HEK293T (cell line): ENCODE measurements at regions not wholly inside any gene's neighbourhood (a gene's known extent, or its start where the extent isn't known, plus 50 kb on each side); places are given as distances from the start of the nearest gene placed in this dataset.

Experiments
- BHLHE40 ChIP-seq: fragments of 450-650 bp; IDR thresholded peaks from 2 replicates; pipeline ENCODE4 v1.6.1; 2016; ENCODE audit warnings: mild to moderate bottlenecking, moderate library complexity, borderline replicate concordance
- FOXA1 ChIP-seq: fragments of 450-650 bp; IDR thresholded peaks from 2 replicates; pipeline ENCODE4 v1.6.1; 2016; ENCODE audit warnings: mild to moderate bottlenecking
- FOXK2 ChIP-seq: fragments of 450-650 bp; IDR thresholded peaks from 2 replicates; pipeline ENCODE4 v1.6.1; 2016; ENCODE audit warnings: mild to moderate bottlenecking
- FOXM1 ChIP-seq: fragments of 450-650 bp; IDR thresholded peaks from 2 replicates; pipeline ENCODE4 v1.6.1; 2017; ENCODE audit warnings: mild to moderate bottlenecking, borderline replicate concordance
- L3MBTL2 ChIP-seq: fragments of 450-650 bp; conservative IDR thresholded peaks from 2 replicates; pipeline ENCODE4 v1.6.1; 2016; ENCODE audit warnings: mild to moderate bottlenecking
- LEF1 ChIP-seq: fragments of 450-650 bp; IDR thresholded peaks from 2 replicates; pipeline ENCODE4 v1.6.1; 2017; ENCODE audit warnings: mild to moderate bottlenecking, borderline replicate concordance
- SP1 ChIP-seq: fragments of 450-650 bp; IDR thresholded peaks from 2 replicates; pipeline ENCODE4 v1.6.1; 2017
- SUZ12 ChIP-seq: fragments of 450-650 bp; IDR thresholded peaks from 2 replicates; pipeline ENCODE4 v1.6.1; 2016; ENCODE audit warnings: mild to moderate bottlenecking
- ZNF384 ChIP-seq: fragments of 450-650 bp; IDR thresholded peaks from 2 replicates; pipeline ENCODE4 v1.6.1; 2016

DNA sequence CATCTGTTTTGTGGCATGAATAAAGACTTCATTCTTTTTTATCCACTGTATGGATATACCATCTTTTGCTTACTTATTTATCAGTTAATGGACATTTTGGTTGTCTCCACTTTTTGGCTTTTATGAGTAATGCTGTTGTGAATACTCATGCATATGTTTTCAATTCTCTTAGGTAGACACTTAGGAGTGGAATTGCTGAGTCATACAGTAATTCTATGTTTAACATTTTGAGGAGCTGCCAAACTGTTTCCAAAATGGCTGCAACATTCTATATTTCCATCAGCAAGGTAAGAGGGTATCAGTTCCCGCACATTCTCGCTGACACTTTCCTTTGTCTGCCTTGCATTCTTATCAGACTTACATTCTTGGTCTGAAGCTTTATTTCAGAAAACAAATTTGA is 191.1 kb downstream of the WNT5A start:
- TF ChIP-seq FOXA1 (no peak), ZNF384 (no peak), LEF1 (no peak), L3MBTL2 (no peak), SP1 (no peak), SUZ12 (no peak), FOXM1 (no peak), FOXK2 (no peak), BHLHE40 (no peak)
